Fibroblast of pulmonary artery (primary cell): ENCODE measurements at regions not wholly inside any gene's neighbourhood (a gene's known extent, or its start where the extent isn't known, plus 50 kb on each side); places are given as distances from the start of the nearest gene placed in this dataset.

Experiments used
- DNase-seq: peaks from one replicate; pipeline ENCODE4 v3.0.0-alpha.2; 2010; ENCODE audit warnings: low read depth
- H3K4me3 ChIP-seq: replicated peaks from 2 replicates; pipeline ENCODE4 v1.5.1; 2011; ENCODE audit warnings: low read depth, mild to moderate bottlenecking, control low read depth, low read length, moderate library complexity
- TF ChIP-seq, protein P1 (sequence below): IDR thresholded peaks from 2 replicates; pipeline ENCODE4 v1.5.1; 2011; ENCODE audit warnings: mild to moderate bottlenecking, control low read depth, low read length, inconsistent platforms; ENCODE audit errors: missing control alignments

DNA sequence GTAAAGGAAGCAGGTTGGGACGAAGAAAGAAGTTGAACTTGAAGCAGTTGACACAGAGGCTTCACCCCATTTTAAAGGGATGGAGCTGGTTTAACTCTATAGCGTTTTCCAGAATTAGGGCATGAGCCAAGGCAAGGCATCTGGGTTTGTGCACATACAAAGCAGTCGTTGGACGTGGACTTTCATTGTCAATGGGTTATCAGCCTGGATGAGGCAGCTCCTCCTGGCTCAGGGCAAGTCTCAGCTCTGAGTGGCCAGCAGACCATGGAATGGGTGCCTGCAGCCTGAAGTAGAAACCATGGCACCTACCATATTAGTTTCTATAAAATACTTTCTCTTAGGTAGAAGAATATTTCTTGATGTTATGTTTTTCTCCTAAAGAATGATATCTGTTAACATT is 163.8 kb upstream of the KCNK2 start:
- TF ChIP-seq, protein P1, sequence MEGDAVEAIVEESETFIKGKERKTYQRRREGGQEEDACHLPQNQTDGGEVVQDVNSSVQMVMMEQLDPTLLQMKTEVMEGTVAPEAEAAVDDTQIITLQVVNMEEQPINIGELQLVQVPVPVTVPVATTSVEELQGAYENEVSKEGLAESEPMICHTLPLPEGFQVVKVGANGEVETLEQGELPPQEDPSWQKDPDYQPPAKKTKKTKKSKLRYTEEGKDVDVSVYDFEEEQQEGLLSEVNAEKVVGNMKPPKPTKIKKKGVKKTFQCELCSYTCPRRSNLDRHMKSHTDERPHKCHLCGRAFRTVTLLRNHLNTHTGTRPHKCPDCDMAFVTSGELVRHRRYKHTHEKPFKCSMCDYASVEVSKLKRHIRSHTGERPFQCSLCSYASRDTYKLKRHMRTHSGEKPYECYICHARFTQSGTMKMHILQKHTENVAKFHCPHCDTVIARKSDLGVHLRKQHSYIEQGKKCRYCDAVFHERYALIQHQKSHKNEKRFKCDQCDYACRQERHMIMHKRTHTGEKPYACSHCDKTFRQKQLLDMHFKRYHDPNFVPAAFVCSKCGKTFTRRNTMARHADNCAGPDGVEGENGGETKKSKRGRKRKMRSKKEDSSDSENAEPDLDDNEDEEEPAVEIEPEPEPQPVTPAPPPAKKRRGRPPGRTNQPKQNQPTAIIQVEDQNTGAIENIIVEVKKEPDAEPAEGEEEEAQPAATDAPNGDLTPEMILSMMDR, result no peak
- H3K4me3 ChIP-seq, result no peak overlapping the region
- DNase-seq, result no peak

DNA sequence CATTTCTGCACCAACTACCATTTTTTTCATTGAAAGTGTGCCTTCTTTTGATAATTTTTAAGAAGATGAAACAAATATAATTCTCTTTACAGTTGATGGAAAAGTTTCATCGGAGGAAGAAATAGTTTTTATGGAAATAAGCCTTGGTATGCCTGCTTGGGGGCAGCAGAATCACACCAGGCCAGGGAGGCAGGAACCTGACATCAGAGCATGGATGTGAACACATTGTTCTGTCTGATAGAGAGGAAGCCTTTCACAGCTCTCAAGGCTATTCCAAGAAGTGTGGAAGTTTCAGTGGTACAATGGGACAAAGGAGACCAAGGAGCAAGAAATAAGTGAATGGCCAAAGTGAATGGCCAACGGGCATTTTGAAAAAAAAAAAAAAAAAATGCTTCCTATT is 162.2 kb upstream of the KCNK2 start:
- H3K4me3 ChIP-seq, result no peak overlapping the region
- TF ChIP-seq, protein P1, result no peak
- no peak for DNase-seq

DNA sequence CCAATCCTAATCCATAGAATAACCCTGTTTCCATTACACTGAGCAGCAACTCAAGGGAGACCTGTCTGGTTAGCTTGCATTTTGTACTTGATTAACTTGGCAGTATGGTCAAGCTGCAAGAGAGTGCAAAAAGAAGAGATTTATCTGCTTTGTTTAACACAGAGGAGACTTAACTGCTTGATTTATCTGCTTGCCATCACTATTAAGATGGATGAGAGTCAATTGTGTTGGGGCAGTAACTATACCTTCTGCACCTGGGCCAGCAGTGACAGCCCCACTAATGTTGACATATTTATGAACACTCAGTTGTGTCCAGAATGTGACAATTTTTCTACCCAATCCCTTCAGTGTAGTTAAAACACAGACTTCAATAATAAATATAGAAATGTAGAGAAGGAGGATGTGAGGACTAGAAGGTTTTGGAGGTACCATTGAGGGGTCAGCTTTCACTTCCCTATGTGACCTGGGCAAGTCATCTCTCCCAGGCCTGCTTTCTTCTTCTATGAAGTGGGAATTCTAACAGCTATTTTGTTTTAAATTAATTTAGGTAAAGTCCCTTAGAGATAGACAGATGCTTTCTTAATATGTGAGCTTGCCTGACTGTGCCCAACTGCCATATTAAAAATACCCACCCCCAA is 159.1 kb upstream of the KCNK2 start:
- TF ChIP-seq, protein P1, result no peak
- no peak overlapping the region for H3K4me3 ChIP-seq
- DNase-seq, result no peak

DNA sequence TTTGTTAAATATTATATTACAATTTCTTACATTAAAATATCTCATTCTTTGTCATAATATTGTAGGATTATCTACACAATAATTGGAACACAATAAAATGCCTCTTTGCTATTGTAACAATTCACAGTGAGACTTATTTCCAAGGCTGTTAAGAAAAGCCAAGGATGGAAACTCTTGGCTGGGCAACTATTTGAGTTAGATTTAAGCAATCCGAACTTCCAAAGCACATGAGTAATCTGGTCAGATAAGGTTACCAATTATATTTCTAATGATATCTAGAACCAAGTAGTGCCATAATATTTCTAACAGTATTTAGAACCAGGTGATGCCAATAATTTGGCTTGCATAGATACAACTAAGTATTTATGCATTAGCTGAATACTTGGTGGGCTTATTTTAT is 154.7 kb upstream of the KCNK2 start:
- no peak overlapping the region for H3K4me3 ChIP-seq
- TF ChIP-seq, protein P1, result no peak
- DNase-seq, result no peak

- no peak for DNase-seq
- TF ChIP-seq, protein P1, result no peak
- no peak overlapping the region for H3K4me3 ChIP-seq
Observed at GRCh38 chr1:214928574-214928973, 154.0 kb upstream of the KCNK2 start.

- no peak for DNase-seq
- TF ChIP-seq, protein P1, result no peak
- H3K4me3 ChIP-seq, result no peak overlapping the region
Observed at GRCh38 chr1:214933375-214933774, 149.2 kb upstream of the KCNK2 start.

- no peak overlapping the region for H3K4me3 ChIP-seq
- no peak for DNase-seq
- TF ChIP-seq, protein P1, result no peak
Observed at GRCh38 chr1:214934045-214934444, 148.5 kb upstream of the KCNK2 start.
